Fibroblast of skin of left quadriceps (primary cell): ENCODE measurements at regions not wholly inside any gene's neighbourhood (a gene's known extent, or its start where the extent isn't known, plus 50 kb on each side); places are given as distances from the start of the nearest gene placed in this dataset.

ENCODE experiments used
- DNase-seq, 2 experiments: peaks; one replicate each; pipeline ENCODE4 v3.0.0-alpha.2; 2013; ENCODE audit warnings: low read depth in 2 of 2

DNA sequence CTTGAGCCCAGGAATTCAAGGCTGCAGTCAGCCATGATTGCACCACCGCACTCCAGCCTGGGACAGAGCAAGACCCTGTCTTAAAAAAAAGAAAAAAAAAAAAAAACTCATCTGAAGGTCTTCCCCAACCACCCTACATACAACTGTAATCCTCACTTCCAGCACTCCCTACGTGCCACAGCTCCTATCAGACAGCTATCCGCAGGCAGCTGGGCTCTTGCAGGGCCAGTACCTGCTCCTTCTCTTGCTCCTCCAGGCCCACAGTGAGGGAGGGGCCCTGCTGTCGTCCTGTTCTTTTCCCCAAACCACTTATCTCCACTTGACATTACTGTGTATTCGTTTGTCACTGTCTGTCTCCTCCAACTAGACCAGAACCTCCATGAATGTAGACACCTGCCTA is 156.1 kb upstream of the NECTIN1 start:
- DNase-seq = no peak

DNA sequence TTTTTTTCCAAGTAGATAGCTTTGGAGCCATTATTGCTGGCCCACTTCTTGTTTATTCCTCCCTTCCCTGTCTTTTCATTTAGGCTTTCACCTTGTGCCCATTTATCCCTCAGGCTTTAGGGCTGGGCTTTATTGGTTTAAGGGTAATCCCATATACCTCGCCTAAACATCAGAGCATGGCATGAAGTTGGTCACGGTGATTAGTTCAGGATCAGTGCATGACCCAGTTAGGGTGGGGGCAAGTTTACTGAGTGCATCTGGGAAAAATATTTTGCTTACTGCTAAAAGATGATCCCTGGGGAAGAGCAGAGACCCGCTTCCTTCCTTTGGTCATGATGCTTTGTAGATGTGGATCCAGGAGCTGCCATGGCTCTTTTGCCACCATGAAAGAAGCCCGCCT is 153.3 kb upstream of the NECTIN1 start:
- no peak for DNase-seq

DNA sequence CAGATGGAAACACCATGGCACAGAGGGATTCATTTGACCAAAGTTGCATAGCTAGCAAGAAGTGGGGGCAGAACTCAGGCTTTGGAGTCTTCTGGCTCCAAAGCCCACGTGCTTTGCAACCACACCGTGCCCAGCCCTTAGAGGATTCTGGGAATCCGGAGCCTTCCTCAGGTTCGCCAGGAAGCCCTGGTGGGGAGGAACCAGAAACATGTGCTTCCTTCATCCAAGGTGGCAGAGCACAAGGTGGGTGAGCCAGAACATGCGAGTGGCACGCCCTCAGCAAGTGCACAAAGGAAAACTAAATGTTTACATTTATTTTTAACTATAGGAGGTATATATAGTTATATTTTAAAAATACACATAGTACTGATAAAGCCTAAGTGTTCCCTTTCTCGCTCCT is 151.9 kb upstream of the NECTIN1 start:
- no peak for DNase-seq

DNA sequence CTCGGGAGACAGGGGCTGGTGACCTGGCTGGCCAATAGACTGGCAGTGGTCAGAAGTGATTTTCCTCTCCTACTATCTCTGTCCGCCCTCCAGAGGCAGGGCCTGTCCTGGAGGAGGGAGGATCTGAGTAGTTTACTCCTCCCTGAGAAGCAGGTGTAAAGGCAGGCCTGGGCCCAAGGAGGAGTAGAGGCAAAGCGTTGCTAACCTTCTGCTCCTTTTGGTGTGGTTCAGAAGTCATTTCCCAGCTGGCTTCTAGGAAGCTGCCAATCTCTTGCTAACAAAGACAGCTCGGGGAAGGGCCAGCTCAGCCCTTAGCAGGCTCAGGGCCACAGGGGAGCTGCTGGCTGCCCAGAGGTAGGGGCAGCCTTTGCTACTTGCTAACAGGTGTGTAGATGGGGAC is 151.1 kb upstream of the NECTIN1 start:
- no peak for DNase-seq

DNA sequence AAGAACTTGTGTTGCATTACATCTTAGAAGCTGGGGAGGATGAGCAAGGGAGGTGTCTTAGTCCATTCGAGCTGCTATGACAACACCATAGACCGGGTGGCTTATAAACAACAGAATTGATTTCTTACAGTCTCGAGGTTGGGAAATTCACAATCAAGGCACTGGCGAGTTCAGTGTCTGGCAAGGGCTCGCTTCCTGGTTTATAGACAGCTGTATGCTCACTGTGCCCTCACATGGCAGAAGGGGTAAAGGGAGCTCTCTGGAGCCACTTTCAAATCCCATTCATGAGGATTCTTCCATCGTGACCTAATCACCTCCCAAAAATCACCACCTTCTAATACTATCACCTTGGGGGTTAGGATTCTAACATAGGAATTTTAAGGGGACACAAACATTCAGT is 150.0 kb upstream of the NECTIN1 start:
- no peak for DNase-seq

DNA sequence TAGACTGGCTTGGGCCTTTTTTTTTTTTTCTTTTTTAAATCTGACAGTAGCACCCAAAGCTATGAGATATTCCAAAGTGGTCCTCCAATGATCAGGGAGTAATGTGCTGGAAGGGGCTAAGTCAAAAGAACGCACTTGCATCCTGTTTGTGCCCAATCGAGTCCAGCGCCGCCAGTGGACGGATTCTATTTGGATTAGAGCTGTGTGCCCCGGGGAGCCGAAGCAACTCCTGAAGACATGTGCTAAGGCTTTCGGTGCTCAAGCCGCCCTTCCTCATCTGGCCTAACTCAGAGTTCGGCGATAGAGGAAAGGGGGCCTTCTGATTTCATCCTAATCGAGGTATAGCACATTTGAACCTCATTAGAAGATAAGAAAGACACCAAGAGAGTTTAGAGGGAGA is 147.8 kb upstream of the NECTIN1 start:
- no peak for DNase-seq

DNA sequence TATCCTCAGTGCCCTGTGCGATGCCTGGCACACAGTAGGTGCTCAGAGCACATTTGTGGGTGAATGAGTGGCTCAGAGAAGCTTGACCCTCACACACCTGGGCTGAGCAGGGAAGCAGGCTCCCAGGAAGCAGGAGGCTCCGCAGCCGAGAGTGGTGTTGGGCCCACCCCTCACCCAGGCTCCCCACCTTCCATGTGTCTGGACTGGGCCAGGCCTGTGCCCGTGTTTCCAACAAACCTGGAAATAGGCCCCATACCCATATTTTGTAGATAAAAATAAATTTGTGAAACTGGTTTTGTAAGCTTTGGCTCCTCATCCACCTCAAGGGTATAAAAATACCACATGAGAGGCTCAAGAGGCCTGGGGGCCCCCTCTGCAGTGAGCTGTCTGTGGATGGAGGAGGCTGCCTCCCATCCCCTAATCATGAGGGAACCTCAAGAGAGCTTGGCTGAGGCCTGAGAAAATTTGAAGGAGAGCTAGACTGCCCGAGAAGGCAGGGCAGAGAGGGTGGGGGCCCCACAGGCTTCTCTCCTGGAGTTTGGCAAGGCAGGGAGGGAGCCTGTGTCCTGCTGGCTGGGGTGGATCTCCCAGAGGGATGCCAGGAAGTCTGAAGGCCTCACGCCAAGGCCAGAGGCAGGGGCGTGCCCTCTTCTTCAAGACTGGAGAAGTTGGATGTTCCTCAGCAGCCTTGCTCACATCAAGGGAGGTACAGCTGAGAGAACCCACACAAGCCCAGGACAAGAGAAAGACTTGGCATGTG is 147.0 kb upstream of the NECTIN1 start:
- no peak for DNase-seq

DNA sequence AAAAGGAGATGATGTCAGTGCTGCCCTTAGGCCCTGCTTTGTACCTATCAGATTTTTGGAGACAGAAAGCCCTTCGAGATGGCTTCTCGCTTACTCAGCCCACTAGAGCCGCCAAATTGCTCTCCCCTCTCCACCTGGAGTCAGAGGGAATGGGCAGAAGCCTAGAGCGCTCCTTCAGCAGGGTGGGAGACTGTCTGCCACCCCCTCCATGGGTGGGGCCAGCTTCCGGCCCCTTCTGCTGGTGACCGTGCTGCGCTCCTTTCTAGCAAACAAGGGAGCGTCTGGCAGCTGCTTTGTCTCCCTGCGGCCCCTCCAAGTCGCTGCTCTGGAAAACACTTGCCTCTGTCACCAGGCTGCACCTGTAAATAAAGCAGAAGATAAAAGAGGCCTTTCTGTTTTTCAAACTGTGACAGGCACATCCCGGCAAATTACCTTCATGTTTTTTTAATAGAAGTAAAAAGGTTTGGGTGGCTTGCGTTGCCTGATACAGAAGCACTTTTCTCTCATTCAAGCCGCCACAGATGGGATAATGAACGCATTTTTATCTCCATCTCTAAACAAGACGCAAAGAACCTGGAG is 145.7 kb upstream of the NECTIN1 start:
- no peak for DNase-seq

DNA sequence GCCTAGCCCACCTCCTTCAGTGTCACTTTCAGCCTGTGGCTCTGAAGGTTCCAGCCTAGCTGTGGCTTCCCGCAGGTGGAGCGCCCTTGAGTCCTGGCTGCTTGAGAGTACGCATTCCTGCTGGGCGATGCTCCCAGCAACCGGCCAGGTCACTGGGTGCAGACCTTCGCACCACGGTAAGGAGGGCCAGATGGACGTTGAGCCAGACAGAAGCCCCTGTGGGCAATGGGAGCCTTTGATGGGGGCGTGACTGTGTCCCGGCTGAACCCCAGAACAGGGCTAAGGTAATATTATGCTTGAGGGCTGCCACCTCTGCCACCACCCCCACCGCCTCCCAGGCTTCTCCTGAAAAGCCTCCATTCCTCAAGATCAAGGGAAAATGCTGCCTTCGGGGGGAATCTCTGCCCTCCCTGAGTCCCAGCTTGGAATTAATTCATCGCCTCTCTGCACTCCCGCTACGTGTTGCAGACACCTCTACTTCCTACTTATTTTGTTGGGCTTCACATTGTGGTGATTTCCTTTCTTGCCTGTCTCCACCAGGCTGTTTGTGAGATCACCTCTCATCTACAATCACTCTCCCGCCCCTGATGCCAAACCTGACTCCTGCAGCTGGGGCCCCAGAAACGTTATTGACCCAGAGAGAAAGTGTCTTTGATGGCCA is 144.9 kb upstream of the NECTIN1 start:
- no peak for DNase-seq

DNA sequence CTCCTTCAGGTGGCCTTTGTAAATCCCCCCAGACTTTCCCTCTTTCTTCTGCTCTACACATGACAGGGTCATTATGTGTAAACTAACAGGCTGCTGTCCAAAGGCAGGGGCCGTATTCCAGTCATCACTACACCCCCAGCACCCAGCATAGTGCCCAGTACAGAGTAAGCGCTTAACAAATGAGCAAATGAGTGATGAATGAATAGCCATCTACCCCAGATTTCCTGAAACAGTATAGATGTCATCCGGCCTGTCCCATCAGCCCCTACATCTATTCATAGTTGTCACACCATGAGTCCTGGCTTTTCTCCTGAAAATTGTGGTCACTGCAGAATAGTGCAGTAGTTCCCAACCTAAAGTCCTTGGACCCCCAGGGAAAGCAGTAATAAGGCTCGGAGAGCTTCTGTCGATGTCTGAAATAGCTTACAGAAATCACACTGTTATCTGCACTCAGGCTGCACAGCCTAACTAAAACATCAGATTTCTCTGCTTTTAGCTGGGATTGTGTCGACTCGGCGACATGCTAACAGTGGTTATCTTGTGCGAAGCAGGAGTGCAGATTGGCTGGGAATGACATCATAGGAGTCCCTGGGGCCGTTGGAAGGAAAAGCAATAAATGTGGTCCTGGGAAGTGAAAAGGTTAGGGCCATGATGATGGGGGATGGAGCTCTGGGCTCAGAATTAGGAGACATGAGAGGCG is 143.8 kb upstream of the NECTIN1 start:
- DNase-seq = no peak

DNA sequence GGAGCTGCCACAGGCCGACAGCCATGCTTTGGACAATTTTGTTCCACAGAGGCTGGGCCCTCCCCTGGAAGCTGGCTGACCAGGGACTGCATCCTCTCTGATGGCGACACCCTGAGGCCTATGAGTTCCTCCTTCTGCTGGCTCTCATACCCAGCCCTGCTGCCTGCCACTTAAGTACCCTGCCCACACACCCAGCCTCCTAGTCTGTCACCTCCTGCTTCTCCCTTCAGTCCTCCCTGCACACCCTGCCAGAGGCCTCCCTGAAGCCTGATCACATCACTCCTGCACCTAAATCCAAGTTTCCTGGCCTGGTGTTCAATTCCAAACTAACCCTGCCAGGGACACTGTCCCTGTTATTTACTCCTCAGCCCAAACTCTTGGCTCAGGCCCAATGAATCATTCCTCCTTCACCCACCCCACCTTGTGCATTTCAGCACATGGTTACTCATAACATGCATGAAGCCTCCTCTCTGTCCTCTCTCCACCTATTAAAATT is 136.7 kb upstream of the NECTIN1 start:
- no peak for DNase-seq

DNA sequence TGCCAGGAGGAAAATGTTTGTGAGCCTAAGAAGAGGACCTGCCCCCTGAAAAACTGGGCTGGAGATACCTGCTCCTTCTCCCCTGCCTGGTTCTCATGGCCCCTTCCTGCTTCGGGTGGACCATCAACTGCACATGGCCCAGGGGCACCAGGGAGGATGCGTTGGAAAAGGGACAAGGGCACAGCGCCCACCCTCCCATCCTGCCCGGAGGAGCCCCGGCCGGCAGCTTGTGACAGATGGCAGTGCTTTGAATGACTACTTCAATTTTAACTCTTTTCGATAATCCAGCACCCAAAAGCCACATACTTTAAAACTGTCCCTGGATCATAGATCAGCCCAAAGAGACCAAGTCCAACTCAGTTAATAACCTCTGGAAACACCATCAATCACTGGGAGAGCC is 135.8 kb upstream of the NECTIN1 start:
- no peak for DNase-seq

DNA sequence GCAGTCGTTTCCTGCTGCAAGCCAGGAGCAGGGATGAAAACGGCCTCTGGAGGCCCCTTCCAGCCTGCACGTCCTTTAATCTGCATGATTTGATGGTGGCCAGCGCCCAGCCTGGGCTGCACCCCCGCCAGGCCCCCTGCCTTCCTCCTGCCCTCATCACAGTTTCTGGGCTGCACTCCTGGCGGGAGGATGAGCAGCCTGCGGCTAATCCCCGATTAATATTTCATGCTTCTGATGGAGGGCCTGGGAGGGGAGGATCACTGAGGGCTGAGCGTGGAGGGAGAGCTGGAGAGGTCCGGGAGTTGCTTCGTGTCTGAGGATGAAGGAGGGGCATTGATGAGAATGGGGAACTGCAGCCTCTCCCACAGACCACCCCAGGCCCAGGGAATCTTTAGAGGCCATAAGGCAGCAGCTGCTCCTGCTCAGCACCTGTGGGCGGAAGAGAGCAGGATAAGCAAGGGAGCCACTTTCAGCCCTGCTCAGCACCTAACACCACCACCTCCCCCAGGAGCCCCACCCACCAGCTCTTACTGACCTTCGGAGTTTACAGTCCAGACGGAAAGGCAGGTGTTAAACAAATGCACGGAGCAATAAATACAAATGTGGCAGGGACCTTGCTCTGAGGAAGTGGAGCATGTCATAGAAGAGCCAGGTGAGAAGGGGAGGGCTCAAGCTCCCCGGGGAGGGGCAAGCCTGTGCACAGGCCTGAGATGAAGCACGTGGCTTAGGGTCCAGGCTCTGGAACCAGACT is 135.0 kb upstream of the NECTIN1 start:
- DNase-seq = no peak

DNA sequence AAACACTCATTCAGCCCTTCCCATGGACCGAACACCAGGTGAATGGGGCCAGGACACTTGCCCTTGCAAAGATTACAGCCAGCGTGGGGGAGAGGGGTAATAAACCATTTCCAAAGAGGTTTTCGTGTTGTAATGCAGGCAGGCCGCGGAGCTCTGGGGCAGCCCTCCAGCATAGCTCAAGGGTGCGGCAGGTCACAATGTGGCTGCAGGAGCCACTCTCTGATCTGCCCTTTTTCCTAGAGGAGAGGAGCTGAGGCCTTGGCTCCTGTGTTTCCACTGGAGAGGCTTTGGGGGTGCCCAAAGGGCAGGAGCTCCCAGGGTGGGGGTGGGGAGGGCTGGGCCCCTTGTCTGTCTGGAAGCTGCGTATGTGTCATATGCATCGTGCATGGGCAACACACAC is 134.2 kb upstream of the NECTIN1 start:
- no peak for DNase-seq

DNA sequence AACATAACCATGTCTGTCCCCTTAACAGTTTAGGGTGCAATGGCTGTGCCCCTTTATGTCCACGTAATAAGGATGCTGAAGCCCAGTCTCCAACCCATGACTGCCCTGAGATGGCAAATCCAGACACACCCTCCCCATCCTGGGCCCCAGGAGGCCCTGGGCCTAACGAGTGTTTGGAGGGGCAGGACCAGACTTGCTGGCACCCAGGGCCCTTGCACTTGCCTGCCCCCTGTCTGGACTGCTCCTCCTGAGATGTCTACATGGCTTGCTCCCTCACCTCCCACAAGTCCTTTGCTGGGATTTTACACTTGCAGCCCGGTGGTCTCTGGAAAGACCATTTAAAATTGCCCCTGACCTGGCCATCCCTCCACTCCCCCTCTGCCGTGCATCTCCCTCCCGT is 132.2 kb upstream of the NECTIN1 start:
- DNase-seq = no peak

DNA sequence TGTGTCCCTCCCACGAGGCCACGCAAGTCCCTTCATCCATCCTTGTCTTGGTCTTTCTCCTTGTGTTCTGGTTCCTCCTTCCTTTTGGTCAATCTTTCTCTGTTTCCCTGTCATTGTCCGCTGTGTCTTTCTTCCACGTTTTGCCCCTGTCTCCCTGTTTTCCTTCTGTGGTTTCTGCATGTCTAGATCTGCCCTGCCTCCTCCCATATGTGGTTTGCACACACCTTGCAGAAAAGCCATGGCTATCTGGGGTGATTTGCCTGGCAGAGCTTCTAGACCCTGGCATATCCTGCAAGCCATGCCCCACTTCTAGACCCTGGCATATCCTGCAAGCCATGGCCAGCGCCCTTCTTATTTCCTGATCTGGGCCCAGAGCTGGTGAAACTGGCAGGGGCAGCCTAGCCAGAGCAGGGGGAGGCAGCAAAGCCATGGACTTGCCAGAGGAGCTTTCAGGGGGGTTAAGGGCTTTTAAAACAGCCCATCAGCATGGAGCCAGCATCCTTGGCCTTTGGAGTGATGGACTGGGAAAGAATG is 131.6 kb upstream of the NECTIN1 start:
- DNase-seq = no peak

DNA sequence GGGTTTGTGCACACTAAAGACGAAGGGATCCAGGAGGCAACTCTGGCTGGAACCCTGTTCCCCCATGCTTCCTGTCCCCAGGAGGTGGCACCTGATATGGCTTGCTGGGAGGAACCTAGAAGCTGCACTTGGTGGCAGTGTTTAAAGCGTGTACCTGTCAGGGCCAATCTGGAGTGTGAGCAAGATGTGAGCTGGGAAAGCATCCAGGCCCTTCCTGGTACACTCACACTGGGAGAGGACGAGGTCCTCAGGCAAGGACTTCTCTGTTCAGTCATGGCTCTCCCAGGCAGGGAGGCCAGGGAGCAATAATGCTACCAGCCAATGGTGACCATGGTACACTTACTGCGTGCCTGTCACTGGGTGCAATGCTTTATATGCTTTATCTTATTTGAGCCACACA is 130.7 kb upstream of the NECTIN1 start:
- no peak for DNase-seq

DNA sequence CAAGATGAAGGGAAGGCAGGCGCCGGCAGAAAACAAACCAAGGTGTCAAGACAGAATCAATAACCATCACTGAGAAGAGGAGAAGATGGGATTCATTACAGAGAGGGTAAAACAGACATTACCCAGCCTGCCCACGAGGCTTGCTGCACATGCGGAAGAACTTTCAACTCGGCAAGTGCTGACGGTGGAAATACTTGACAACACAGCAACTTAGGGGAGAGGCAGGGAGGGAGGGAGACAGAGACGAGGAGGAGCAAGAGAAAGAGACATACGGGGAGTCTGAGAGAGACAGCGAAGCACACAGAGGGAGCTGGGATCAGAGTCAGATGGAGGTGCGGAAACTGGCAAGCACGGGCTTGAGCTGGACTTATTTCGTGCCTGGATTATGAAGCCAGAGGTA is 129.3 kb upstream of the NECTIN1 start:
- DNase-seq = no peak

DNA sequence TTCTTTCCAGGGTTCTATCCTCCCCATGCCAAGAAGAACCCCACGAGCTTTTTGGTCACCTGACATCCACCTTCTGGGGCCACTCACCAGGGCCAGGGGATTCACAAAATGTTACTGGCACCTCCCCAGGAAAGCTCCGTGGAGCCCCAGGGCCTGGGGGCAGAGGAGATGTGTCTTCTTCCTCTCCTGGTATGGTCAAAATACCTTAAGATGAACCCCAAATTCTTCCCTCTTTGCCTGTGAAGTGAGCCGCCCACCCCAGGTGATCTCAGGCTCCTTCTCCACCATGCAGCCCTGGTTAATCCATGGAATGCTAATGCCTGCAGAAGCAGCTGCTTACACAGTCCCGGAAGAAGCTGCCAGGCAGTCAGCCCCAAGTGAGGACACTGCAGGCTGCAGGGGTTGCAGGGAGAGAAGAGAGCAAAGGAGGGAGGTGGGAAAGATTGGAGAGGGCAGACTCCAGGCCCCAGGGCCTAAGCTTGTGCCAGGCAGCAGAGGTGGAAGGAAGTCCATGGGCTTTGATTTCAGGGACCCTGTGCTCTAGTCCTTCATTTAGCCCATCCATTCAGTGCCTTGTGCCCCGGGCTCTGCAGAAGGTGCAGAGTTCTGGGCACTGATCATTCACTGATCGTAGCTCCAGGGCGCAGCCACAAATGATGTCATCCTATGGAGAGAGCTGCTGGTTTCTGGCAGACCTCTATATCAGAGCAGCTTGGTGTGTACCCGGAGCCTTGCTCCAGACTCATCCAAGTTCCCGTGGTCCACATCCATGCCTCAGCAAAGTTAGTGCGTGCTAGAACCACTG is 127.9 kb upstream of the NECTIN1 start:
- no peak for DNase-seq

DNA sequence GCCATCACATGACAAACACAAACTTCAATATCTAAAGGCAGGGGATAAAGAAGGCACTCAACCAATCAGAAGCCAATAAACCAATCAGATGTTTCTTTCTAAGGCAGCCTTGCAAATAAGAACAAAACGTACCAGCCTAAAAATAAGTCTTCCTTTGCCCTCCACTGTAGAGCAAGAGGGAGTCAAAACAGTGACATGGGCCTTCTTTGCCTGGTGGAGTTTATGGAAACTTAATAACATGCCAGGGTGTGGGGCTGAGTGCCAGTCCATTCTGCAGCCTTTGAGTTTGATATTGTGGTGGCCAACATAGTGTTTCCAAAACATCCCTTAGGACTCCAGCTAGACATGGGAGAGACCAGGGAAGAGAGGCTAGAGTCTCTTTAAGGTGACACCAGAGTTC is 126.1 kb upstream of the NECTIN1 start:
- no peak for DNase-seq

DNA sequence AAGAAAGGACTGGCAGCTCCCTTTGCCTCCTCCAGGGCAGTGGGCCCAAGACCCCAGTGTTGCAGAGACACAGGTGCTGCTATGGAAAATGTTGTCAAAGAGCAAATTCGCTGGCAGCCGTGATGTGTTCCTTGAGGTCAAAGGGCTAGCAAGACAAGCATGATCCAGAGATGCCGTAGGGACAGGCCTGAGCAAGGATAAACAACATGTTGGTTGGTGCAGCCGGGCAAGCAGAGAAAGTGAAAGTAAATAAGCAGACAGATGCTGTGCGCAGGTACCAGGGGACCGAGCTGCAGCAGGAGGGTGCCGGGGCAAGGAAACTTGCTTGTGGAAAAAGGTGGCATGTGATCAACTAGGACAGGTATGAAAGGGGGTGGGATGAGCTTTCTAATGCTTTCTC is 125.5 kb upstream of the NECTIN1 start:
- DNase-seq = no peak
